ENCODE measurements at regions not wholly inside any gene's neighbourhood (a gene's known extent, or its start where the extent isn't known, plus 50 kb on each side); places are given as distances from the start of the nearest gene placed in this dataset.

- no peak for DNase-seq
Measured at GRCh38 chr17:55668312-55668920, 54.2 kb downstream of the TMEM100 start.

- DNase-seq = no peak
Measured at GRCh38 chr17:55666806-55667205, 55.9 kb downstream of the TMEM100 start.

GRCh38 chr17:55664287-55664686 lies 58.4 kb downstream of the TMEM100 start:
- peak; percentile 47 for DNase-seq

- DNase-seq = no peak
Measured at GRCh38 chr17:55663400-55663799, 59.3 kb downstream of the TMEM100 start.

- DNase-seq = no peak
Measured at GRCh38 chr17:55661963-55662834, 60.5 kb downstream of the TMEM100 start.

DNA sequence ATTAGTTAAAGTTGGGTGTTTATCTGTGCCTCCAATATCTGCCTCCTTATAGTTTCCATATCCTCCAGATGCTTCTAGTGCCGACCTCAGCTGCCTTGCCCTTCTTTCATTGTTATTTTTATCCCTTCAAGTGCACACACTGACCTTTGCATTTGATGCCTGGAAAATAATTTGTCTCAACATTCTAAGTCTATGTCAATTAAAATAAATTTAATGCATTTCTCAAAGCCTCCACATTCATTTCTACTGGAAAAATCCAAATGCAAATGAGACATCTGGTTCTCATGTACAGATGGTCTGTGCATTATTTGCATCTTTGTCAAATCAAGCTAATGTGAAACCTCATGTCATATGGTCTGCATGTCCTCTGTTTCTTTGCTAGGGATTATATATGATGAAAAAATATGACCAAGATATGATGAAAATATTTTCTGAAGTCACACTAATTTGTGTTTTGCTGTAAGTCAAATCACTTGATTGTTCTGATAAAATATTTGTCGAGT lies 61.4 kb downstream of the TMEM100 start:
- DNase-seq = no peak

GRCh38 chr17:55660178-55660886 lies 62.3 kb downstream of the TMEM100 start:
- DNase-seq = no peak

DNA sequence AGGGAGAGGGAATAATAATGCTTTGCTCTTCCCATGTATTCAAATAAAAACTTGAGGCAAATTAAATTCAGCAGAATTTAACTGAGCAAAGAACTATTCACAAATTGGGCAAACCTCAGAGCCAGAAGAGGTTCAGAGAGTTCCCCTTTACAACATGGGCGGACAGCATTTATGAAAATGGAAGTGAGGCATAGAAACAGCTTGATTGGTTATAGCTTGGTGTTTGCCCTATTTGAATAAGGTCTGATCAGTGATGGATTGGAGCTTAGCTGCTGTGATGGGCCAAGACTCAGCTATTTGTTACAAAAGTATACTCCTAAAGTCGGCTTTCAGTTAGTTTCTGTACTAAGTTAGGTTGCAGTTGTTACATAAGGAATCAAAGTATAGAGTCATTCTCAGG lies 63.0 kb downstream of the TMEM100 start:
- no peak for DNase-seq

GRCh38 chr17:55655777-55656176 lies 66.9 kb downstream of the TMEM100 start:
- no peak for DNase-seq

DNA sequence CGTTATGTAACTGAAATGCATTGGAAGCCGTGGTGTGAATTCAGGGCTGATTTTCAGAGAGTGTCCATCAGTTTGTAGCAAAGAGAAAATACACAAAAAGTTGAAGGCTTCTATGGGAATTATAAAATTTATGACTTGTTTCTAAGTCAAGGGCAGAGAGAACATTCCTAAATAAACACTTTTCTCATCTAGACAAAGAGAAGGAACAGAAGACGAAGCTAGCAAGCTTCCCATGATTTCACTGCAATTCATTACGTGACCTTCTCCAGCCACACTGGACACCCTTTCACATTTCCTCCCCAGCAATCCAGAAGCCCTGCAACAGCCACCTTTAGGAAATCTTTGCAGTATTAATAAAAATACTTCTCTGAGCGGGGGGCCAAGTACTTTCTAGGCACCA lies 67.8 kb downstream of the TMEM100 start:
- DNase-seq = no peak

- no peak for DNase-seq
Measured at GRCh38 chr17:55654022-55654421, 68.6 kb downstream of the TMEM100 start.

- no peak for DNase-seq
Measured at GRCh38 chr17:55652825-55653224, 69.8 kb downstream of the TMEM100 start.

DNA sequence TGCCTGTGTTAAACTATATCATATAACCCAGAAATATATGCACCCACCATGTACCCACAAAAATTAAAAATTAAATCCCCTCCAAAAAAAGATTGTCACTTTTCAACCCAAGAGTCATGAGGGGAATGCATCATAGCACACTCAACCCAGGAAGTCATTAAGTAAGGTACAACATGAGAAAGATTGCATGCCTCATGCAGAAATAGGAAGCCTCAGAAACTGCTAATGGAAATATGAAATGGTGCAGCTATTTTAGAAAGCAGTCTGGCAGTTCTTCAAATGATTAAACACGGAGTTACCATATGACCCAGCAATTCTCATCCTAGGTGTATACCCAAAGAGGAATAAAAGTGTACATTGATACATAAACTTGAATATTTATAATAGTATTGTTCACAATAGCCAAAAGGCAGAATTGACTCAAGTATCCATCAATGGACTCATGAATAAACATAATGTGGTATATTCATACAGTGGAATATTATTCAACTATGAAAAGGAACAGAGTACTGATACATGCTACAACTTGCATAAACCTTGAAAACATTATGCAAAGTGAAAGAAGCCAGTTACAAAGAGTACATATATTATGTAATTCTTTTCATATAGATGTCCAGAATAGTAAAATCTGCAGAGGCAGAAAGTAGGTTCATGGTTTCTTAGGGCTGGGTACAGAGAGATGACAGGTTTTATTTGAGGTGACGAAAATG lies 70.4 kb downstream of the TMEM100 start:
- DNase-seq = no peak

DNA sequence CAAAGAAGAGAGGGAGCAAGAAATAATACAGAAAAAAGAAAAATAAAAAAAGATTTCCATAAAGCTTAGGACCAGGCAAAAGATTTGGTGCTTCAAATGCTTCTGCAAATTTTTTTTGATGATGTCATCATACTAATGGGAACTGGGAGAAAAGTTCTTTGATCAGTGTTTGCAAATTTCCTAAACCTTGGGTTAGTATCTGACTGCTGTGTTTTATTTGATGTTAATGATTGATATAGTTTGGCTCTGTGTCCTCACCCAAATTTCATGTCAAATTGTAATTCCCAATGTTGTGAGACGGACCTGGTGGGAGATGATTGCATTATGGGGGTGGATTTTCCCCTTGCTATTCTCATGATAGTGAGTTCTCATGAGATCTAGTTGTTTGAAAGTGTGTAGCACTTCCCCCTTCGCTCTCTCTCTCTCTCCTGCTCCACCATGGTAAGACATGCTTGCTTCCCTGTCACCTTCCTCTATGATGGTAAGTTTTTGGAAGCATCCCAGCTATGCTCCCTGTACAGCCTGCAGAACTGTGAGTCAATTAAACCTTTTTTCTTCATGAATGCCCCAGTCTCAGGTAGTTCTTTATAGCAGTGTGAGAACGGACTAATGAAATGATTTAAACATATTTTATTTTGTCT lies 72.6 kb downstream of the TMEM100 start:
- no peak for DNase-seq

DNA sequence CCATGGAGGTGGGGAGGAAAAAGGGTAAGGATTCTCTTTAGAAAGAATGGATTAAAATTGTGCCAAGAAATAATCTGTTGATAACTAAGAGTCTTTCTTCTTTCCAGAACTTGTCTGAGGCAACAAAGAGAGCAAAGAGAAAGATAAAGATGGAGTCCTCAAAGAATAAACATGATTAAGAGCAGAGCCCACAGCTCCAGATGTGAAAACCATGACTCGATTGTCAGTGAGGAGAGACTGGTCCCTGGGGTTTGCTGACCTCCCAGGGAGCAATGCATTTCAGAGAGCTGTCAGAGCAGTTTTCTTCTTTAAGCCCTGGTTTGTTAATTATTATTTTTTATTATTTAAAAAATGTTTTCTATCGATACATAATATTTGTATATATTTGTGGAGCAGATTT lies 74.6 kb downstream of the TMEM100 start:
- DNase-seq = no peak

GRCh38 chr17:55645361-55645760 lies 77.3 kb downstream of the TMEM100 start:
- DNase-seq = no peak

DNA sequence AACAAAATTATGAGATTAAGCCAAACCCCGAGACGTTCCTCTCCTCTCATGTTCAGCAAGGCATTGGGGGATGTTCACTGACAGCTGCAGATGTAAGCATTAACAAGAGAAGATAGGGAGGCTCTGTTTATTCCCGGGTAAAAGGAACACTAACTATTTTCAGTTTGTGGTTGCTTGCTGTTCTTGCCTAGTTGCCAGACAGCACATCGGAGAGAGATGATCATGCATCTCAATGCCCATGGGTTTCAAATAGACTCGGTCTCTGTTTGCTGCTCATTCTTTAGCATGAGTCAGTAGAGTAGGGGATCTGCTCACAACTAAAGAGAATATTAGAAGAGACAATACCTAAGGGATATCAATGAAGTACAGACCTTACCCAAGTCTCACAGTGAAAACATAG lies 78.3 kb downstream of the TMEM100 start:
- DNase-seq = no peak

GRCh38 chr17:55642741-55643140 lies 79.9 kb downstream of the TMEM100 start:
- no peak for DNase-seq

GRCh38 chr17:55641676-55642081 lies 81.0 kb downstream of the TMEM100 start:
- DNase-seq = peak; percentile 31

DNA sequence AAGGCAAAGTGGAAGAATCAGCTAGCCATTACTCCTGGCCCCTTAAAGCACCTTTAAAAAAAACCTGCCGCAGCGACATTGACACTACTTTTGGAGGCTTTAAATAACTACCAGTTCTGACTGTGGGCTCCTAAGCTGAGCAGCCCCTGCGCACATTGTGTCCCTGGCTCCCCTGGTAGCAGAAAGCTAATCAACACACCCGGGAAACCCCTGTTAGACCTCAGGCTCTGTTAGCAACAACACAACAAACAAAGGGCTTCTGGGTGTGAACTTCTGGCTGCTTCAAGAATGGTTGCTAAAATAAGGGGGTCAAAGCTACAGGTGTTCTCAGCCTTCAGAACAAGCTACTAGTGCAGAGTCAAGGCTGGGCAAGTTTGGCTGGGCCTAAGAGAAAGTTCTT lies 83.6 kb downstream of the TMEM100 start:
- DNase-seq = no peak

DNA sequence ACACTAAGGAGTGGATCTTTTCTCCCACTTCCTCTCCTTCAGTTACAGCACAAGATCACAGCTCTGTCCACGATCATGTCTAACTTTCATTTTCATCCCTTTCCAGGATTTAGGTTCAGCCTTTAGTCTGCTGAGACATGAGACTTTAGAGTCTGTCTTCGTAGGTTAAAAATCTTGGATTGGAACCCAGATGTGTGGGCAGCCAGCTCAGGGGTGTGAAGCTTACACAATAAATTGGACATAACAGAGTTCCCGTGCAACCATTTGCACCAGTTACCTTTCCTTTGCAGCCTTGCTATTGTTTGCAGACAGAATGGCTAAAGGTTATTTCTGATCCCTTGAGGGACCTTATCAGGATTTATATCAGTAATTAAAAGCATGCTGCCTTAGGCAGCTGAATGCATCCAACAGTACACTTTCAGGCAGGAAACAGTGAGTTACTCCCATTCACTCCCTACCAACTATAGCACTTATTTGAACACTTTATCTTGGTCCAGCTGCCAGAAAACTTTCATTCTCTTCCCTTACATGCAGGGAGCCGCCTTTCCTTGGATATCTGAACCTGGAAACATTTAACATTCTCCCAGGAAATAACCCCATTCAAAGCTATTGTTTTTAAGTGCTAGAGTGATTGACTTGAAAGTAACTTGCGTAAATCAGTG lies 87.3 kb downstream of the TMEM100 start:
- DNase-seq = no peak

GRCh38 chr17:55634702-55635101 lies 88.0 kb downstream of the TMEM100 start:
- DNase-seq = no peak
